K562 (cell line): ENCODE measurements at regions not wholly inside any gene's neighbourhood (a gene's known extent, or its start where the extent isn't known, plus 50 kb on each side); places are given as distances from the start of the nearest gene placed in this dataset.

Source experiments
- ATAC-seq: fragments of 200-7000 bp; cut with Tn5 transposase; 3 replicates; pipeline ENCODE4 v1.9.1; 2020; ENCODE audit warnings: moderate library complexity
- BruUV-seq: library from RNA; stranded (reverse); fragments of 400-500 nt; replicated peaks from 2 replicates; lab custom pipeline; 2021; lab: Mats Ljungman, UMichigan
- CTCF ChIA-PET: fragments of 300-600 bp; formaldehyde crosslinking; extraction: SDS; loops from one replicate; lab custom pipeline; 2021; ENCODE audit warnings: low intra/inter-chr PET ratio; lab: Yijun Ruan, JAX
- POLR2A ChIA-PET: fragments of 300-600, 350-650 bp; sonication (Branson Sonifier 250); formaldehyde crosslinking; extraction: SDS; loops from one replicate; lab custom pipeline; 2021; ENCODE audit warnings: antibody characterized with exemption, inconsistent platforms; lab: Yijun Ruan, JAX
- DNase-seq, 4 experiments: peaks; one replicate each; pipeline versions ENCODE4 v3.0.0 to v3.0.0-alpha.2; 2011 to 2018; ENCODE audit warnings: low spot score in 3 of 4, mixed read lengths in 3 of 4; ENCODE audit errors: extremely low read depth in 1 of 4
- FAIRE-seq: peaks from 2 replicates; lab custom pipeline; 2011; peaks lifted over from hg19 to GRCh38; lab: Jason Lieb, UNC
- H2AFZ ChIP-seq: 2 replicates; pipeline ENCODE4 v1.6.0; 2011; ENCODE audit warnings: low read depth, low read length, control low read depth, inconsistent platforms
- H3K27ac ChIP-seq: fragments of 200-600 bp; 3 replicates; pipeline ENCODE4 v1.8.0; 2011; ENCODE audit warnings: low read depth, mild to moderate bottlenecking, control low read depth, inconsistent platforms, low read length, moderate library complexity, mixed read lengths; ENCODE audit errors: extremely low read depth
- H3K27me3 ChIP-seq, 2 experiments: fragments of 300-600 bp in 1 of 2; 2 replicates in 1 of 2; 3 replicates in 1 of 2; pipeline versions ENCODE4 v1.6.0 to v1.8.0; 2011; ENCODE audit warnings: inconsistent platforms in 2 of 2, low read length in 2 of 2, mild to moderate bottlenecking in 1 of 2, mixed read lengths in 1 of 2, moderate library complexity in 1 of 2; ENCODE audit not compliant: control insufficient read depth in 2 of 2, insufficient read depth in 2 of 2
- H3K36me3 ChIP-seq: fragments of 300-600 bp; 3 replicates; pipeline ENCODE4 v1.8.0; 2011; ENCODE audit warnings: mild to moderate bottlenecking, low read length, inconsistent platforms; ENCODE audit not compliant: control insufficient read depth, insufficient read depth
- H3K4me1 ChIP-seq, 2 experiments: fragments of 200-600 bp in 1 of 2; replicated peaks in 1 of 2; 2 replicates in 1 of 2; 3 replicates in 1 of 2; pipeline versions ENCODE4 v1.5.1 to v1.8.0; 2011; ENCODE audit warnings: inconsistent platforms in 2 of 2, low read length in 2 of 2, mild to moderate bottlenecking in 1 of 2, mixed read lengths in 1 of 2, moderate library complexity in 1 of 2; ENCODE audit not compliant: control insufficient read depth in 2 of 2, insufficient read depth in 2 of 2
- H3K4me2 ChIP-seq: 2 replicates; pipeline ENCODE4 v1.6.1; 2011; ENCODE audit warnings: low read length, control low read depth, inconsistent platforms, mixed read lengths; ENCODE audit not compliant: insufficient read depth
- H3K4me3 ChIP-seq: fragments of 200-600 bp; sonication (generic), shearing (Covaris generic); 2 replicates; pipeline ENCODE4 v1.5.1; 2016; ENCODE audit warnings: control low read depth, inconsistent platforms
- H3K79me2 ChIP-seq: fragments of 200-600 bp; 3 replicates; pipeline ENCODE4 v1.8.0; 2011; ENCODE audit warnings: low read length, inconsistent platforms; ENCODE audit not compliant: control insufficient read depth, insufficient read depth
- H3K9ac ChIP-seq, 2 experiments: 2 replicates each; pipeline versions ENCODE4 v1.6.0 to v1.6.1; 2011; ENCODE audit warnings: low read depth in 2 of 2, low read length in 2 of 2, control low read depth in 1 of 2, inconsistent platforms in 1 of 2, mild to moderate bottlenecking in 1 of 2, mixed read lengths in 1 of 2; ENCODE audit not compliant: insufficient read depth in 1 of 2
- H3K9me1 ChIP-seq: one replicate; pipeline ENCODE4 v1.6.0; 2011; ENCODE audit warnings: inconsistent platforms, mild to moderate bottlenecking, low read length, moderate library complexity; ENCODE audit not compliant: control insufficient read depth, insufficient read depth
- H3K9me3 ChIP-seq: replicated peaks from 2 replicates; pipeline ENCODE4 v1.5.1; 2011; ENCODE audit warnings: low read depth, low read length, inconsistent platforms; ENCODE audit not compliant: control insufficient read depth, insufficient read depth
- H4K20me1 ChIP-seq: replicated peaks from 2 replicates; pipeline ENCODE4 v1.6.1; 2011; ENCODE audit warnings: low read length, inconsistent platforms, mixed read lengths; ENCODE audit not compliant: control insufficient read depth, insufficient read depth
- COPS2 ChIP-seq: fragments of 450-650 bp; conservative IDR thresholded peaks from 2 replicates; pipeline ENCODE4 v1.6.1; 2016; ENCODE audit warnings: mild to moderate bottlenecking, moderate library complexity
- GABPA ChIP-seq: fragments of 200-800 bp; sonication (Bioruptor generic); conservative IDR thresholded peaks from 2 replicates; pipeline ENCODE4 v1.6.1; 2016; ENCODE audit warnings: low read depth, missing genetic modification characterization, missing compliant biosample characterization
- HNRNPK ChIP-seq: fragments of 200-400 bp; formaldehyde crosslinking; IDR thresholded peaks from one replicate; pipeline ENCODE4 v1.6.1; 2018; ENCODE audit warnings: mild to moderate bottlenecking, low read depth, low read length; ENCODE audit not compliant: poor library complexity, severe bottlenecking
- MYC ChIP-seq, 2 experiments: fragments of 250-450 bp in 1 of 2; sonication (Bioruptor Pico) in 1 of 2; IDR thresholded peaks; 2 replicates each; pipeline versions ENCODE4 v1.5.1 to v1.6.1; 2012 to 2021; ENCODE audit warnings: low read depth in 2 of 2, borderline replicate concordance in 1 of 2, improper control_type of control experiment in 1 of 2, low read length in 1 of 2, mild to moderate bottlenecking in 1 of 2, moderate library complexity in 1 of 2
- NCOA1 ChIP-seq: fragments of 450-650 bp; IDR thresholded peaks from 2 replicates; pipeline ENCODE4 v1.6.1; 2016; ENCODE audit warnings: low read depth
- RBM25 ChIP-seq: fragments of 200-400 bp; formaldehyde crosslinking; IDR thresholded peaks from 2 replicates; pipeline ENCODE4 v1.6.1; 2018; ENCODE audit warnings: low read length, low read depth, moderate library complexity; ENCODE audit not compliant: severe bottlenecking
- STAT5A ChIP-seq: IDR thresholded peaks from 2 replicates; pipeline ENCODE4 v1.6.1; 2012; ENCODE audit warnings: low read length, inconsistent platforms, borderline replicate concordance
- ZEB2 ChIP-seq: fragments of 450-650 bp; IDR thresholded peaks from 2 replicates; pipeline ENCODE4 v1.6.1; 2016
- ZNF146 ChIP-seq: IDR thresholded peaks from one replicate; pipeline ENCODE4 v1.6.1; 2018; ENCODE audit warnings: missing compliant biosample characterization; ENCODE audit not compliant: unreplicated experiment
- ZNF184 ChIP-seq: sonication (generic); formaldehyde crosslinking; IDR thresholded peaks from 2 replicates; pipeline ENCODE4 v1.5.0; 2020; ENCODE audit warnings: missing genetic modification reagents
- ZNF583 ChIP-seq: fragments of 250-450 bp; sonication (Bioruptor Pico); IDR thresholded peaks from 2 replicates; pipeline ENCODE4 v1.4.0; 2020
- WGBS: fragments of 100-300 bp; shearing (Covaris generic); methylation state at CpG from one replicate; pipeline ENCODE4 v1.1.6; 2016; ENCODE audit warnings: low coverage, mixed read lengths; ENCODE audit not compliant: insufficient coverage; ENCODE audit errors: missing lambda C conversion rate; 5-methylcytosine and 5-hydroxymethylcytosine counted together
- in situ Hi-C: fragments of 300-500 bp; cut with MboI; formaldehyde crosslinking; loops from 4 replicates; pipeline ENCODE4 v1.15.0; 2018; ENCODE audit warnings: inconsistent platforms, mixed read lengths
- intact Hi-C: fragments of 100-400 bp; cut with micrococcal nuclease; formaldehyde crosslinking; loops from 2 replicates; pipeline ENCODE4 v1.14.2; 2022
- TF ChIP-seq, protein P1 (sequence below): sonication (generic); formaldehyde crosslinking; IDR thresholded peaks from 2 replicates; pipeline ENCODE4 v1.8.0; 2022; ENCODE audit warnings: mild to moderate bottlenecking, low read depth, missing genetic modification reagents

DNA sequence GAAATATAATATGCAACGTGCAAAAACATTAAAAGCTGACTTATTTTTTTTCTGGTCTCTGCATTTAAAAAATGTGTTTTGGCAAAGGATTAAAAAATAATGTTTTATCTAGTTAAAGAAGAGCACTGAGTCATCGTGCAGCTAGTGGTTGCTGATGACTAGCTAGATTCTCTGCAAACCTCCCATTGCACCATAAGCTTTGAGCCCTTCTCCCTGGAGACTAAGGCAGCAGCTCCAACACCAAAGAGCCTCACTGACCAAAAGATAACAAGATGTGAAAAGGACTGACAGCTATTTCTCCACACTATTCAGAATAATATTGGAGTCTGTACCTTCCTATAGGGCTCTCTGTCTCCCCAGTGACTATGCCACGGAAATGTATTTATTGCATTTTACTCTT, 424.3 kb downstream of the SLITRK2 start:
- Histone ChIP-seq H3K27me3 (no peaks in the 10 kb centered on the region), H3K27ac (no peak overlapping the region), H3K9ac (no peak overlapping the region), H3K9me3 (no peaks in the 10 kb centered on the region), H3K9me1 (no peaks in the 10 kb centered on the region), H2AFZ (no peak overlapping the region), H3K4me3 (no peak overlapping the region), H3K36me3 (no peaks in the 10 kb centered on the region), H3K79me2 (no peaks in the 10 kb centered on the region), H4K20me1 (no peaks in the 10 kb centered on the region), H3K4me2 (no peak overlapping the region), H3K4me1 (no peaks in the 10 kb centered on the region)
- DNase-seq (no peak), ATAC-seq (no peak), FAIRE-seq (no peak)
- CTCF ChIA-PET = no interaction called here
- WGBS = 0% methylated on average over 3 of the region's 3 CpGs
- POLR2A ChIA-PET = no interaction called here
- BruUV-seq = no TSS peak
- intact Hi-C loops = no loop called here
- in situ Hi-C loops = no loop called here
- no peak for TF ChIP-seq RBM25
- no peak for TF ChIP-seq MYC (IDR thresholded peaks at IDR 0.05; ENCODE audit: low read depth, low read length)
- no peak for TF ChIP-seq MYC (CRISPR knock-in tag; IDR thresholded peaks at IDR 0.05; ENCODE audit: borderline replicate concordance, low read depth)
- TF ChIP-seq NCOA1 = no peak
- TF ChIP-seq ZEB2 = no peak
- no peak for TF ChIP-seq ZNF184 (CRISPR knock-in tag)
- no peak for TF ChIP-seq STAT5A
- TF ChIP-seq COPS2 = no peak
- no peak for TF ChIP-seq ZNF583 (CRISPR knock-in tag)
- no peak for TF ChIP-seq GABPA (tag)
- TF ChIP-seq ZNF146 (CRISPR knock-in tag) = no peak
- TF ChIP-seq, protein P1, sequence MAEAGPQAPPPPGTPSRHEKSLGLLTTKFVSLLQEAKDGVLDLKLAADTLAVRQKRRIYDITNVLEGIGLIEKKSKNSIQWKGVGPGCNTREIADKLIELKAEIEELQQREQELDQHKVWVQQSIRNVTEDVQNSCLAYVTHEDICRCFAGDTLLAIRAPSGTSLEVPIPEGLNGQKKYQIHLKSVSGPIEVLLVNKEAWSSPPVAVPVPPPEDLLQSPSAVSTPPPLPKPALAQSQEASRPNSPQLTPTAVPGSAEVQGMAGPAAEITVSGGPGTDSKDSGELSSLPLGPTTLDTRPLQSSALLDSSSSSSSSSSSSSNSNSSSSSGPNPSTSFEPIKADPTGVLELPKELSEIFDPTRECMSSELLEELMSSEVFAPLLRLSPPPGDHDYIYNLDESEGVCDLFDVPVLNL (CRISPR knock-in tag) = no peak
- no peak for TF ChIP-seq HNRNPK
